Tibial artery (tissue), 4 donors: ENCODE measurements at regions not wholly inside any gene's neighbourhood (a gene's known extent, or its start where the extent isn't known, plus 50 kb on each side); places are given as distances from the start of the nearest gene placed in this dataset.

Source experiments
- DNase-seq, 2 donors: peaks; one replicate each; pipeline ENCODE4 v3.0.0-alpha.2; 2019
- H3K27ac ChIP-seq, 2 donors: fragments of 200-600 bp; sonication (generic) in 1 of 2; 1 replicate in 1 of 2; 2 replicates in 1 of 2; pipeline ENCODE4 v1.5.1; 2018 to 2019; ENCODE audit warnings: mild to moderate bottlenecking in 1 of 2
- H3K27me3 ChIP-seq, 2 donors: fragments of 200-600 bp; sonication (generic) in 1 of 2; one replicate each; pipeline versions ENCODE4 v1.5.1 to v1.6.0; 2016 to 2019
- H3K36me3 ChIP-seq, 3 donors: fragments of 200-600 bp; sonication (generic) in 2 of 3; one replicate each; pipeline ENCODE4 v1.5.1; 2016 to 2019; ENCODE audit warnings: mild to moderate bottlenecking in 2 of 3
- H3K4me1 ChIP-seq, 4 donors: fragments of 200-600 bp; sonication (generic) in 2 of 4; 1 replicate in 3 of 4; 2 replicates in 1 of 4; pipeline ENCODE4 v1.5.1; 2016 to 2019
- H3K4me3 ChIP-seq, 2 donors: fragments of 200-600 bp; sonication (generic) in 1 of 2; 1 replicate in 1 of 2; 2 replicates in 1 of 2; pipeline ENCODE4 v1.5.1; 2018 to 2019; ENCODE audit warnings: mild to moderate bottlenecking in 2 of 2
- H3K9me3 ChIP-seq, 3 donors: fragments of 200-600 bp; sonication (generic) in 1 of 3; one replicate each; pipeline ENCODE4 v1.5.1; 2016 to 2019
- CTCF ChIP-seq, 2 experiments: fragments of 200-600 bp in 1 of 2; fragments of 450-650 bp in 1 of 2; IDR thresholded peaks; one replicate each; pipeline ENCODE4 v1.5.1; 2017 to 2019; ENCODE audit warnings: antibody characterized with exemption in 2 of 2, mild to moderate bottlenecking in 1 of 2, moderate library complexity in 1 of 2
- intact Hi-C: fragments of 100-400 bp; cut with DNase I; formaldehyde crosslinking; loops from one replicate; pipeline ENCODE4 v1.15.0; 2023; ENCODE audit warnings: low total_unique reads

DNA sequence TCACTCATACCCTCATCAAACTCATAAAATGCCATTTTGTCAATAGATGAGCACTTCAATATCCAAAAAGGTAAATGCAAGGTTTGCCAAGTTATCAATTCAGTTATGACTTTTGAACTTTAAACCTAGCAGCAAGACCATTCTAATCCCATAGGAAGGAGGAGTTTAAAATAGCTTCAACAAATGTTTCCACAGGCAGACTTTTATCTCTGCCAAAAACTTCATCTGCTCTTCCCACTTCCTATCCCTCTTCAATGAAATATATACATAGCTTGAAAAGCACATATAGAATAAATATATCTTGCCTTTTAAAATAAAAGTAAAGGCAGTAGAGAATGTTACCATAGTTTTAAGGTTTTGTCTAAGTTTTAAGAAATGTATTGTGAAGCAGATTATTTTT, 1749.1 kb upstream of the SEL1L start:
- Histone ChIP-seq H3K9me3 (no peaks in the 10 kb centered on the region), H3K4me1 (no peaks in the 10 kb centered on the region), H3K27me3 (no peaks in the 10 kb centered on the region), H3K4me3 (no peak overlapping the region), H3K27ac (no peak overlapping the region), H3K36me3 (no peaks in the 10 kb centered on the region)
- intact Hi-C loops = no loop called here
- TF ChIP-seq CTCF (IDR thresholded peaks at IDR 0.05) = no peak
- no peak for DNase-seq

DNA sequence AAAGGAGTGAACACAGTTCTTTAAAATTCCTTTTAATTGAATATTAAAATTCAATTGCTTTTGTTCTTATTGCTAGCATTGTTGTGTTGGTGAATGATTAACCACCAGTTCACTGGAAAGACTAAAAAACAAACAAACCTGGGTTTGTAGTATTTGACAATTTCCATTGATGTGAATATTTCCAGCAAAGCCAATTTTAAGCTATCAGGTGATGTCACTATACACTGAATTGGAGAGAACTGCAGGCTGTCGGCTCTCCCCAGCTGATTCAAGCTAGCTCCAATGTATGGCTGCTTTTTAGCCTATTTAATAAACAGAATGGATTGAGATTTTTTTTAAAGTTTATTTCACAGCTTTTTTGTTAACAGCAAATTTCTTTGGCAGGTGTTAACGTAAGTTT, 1753.6 kb upstream of the SEL1L start:
- Histone ChIP-seq H3K4me3 (no peak overlapping the region), H3K9me3 (no peaks in the 10 kb centered on the region), H3K27me3 (no peaks in the 10 kb centered on the region), H3K36me3 (no peaks in the 10 kb centered on the region), H3K4me1 (no peaks in the 10 kb centered on the region), H3K27ac (no peak overlapping the region)
- TF ChIP-seq CTCF (IDR thresholded peaks at IDR 0.05) = no peak
- no peak for DNase-seq
- intact Hi-C loops = no loop called here

DNA sequence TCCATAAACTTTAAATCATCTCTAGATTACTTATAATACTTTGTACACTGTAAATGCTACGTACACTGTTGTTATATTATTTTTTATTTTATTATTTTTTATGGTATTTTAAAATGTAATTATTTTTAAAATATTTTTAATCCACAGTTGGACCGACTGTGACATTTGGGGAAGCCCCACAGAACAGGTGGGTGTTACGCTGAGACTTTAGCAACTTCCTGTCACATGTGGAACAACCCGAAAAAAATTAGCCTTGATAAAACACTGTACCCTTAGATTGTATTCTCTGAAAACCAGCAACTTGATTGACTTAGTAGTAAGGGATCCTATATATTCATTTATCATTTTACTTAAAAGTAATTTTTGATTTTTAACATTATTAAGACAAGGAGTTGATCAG, 1755.7 kb upstream of the SEL1L start:
- H3K27me3 ChIP-seq = no peaks in the 10 kb centered on the region
- DNase-seq = no peak
- H3K4me3 ChIP-seq = no peak overlapping the region
- no peaks in the 10 kb centered on the region for H3K9me3 ChIP-seq
- no peak for TF ChIP-seq CTCF (IDR thresholded peaks at IDR 0.05)
- no peaks in the 10 kb centered on the region for H3K4me1 ChIP-seq
- intact Hi-C loops = no loop called here
- H3K27ac ChIP-seq = no peak overlapping the region
- H3K36me3 ChIP-seq = no peaks in the 10 kb centered on the region

DNA sequence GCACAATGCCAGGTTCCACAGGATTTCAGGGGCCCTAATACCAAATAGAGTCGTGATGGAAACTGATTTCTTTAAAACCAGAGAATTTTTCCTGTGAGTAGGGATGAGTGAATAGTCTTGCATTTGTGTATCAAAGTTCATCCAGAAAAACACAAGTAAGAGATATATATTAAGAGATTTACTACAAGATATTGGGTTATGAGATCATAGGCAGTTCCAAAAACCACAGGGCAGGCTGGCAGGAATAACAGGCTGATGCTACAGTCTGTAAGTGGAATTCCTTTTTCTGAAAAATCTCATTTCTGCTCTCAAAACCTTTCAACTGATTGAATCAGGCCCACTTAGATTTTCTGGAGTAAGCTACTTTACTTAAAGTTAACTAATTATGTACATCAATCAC, 1756.2 kb upstream of the SEL1L start:
- H3K27me3 ChIP-seq = no peaks in the 10 kb centered on the region
- no peak for TF ChIP-seq CTCF (IDR thresholded peaks at IDR 0.05)
- no peak overlapping the region for H3K27ac ChIP-seq
- no peak overlapping the region for H3K4me3 ChIP-seq
- peaks cover 0 to under 1% (median 0%) of the 10 kb centered on the region in 4 donors for H3K4me1 ChIP-seq
- no peaks in the 10 kb centered on the region for H3K36me3 ChIP-seq
- no peaks in the 10 kb centered on the region for H3K9me3 ChIP-seq
- DNase-seq = no peak
- intact Hi-C loops = no loop called here

GRCh38 chr14:83290447-83290846, 1756.8 kb upstream of the SEL1L start:
- no peak for DNase-seq
- Histone ChIP-seq H3K4me1 (peaks cover 0 to 3% (median 0%) of the 10 kb centered on the region in 4 donors), H3K4me3 (no peak overlapping the region), H3K27me3 (no peaks in the 10 kb centered on the region), H3K36me3 (no peaks in the 10 kb centered on the region), H3K27ac (no peak overlapping the region), H3K9me3 (no peaks in the 10 kb centered on the region)
- no peak for TF ChIP-seq CTCF (IDR thresholded peaks at IDR 0.05)
- intact Hi-C loops = no loop called here

DNA sequence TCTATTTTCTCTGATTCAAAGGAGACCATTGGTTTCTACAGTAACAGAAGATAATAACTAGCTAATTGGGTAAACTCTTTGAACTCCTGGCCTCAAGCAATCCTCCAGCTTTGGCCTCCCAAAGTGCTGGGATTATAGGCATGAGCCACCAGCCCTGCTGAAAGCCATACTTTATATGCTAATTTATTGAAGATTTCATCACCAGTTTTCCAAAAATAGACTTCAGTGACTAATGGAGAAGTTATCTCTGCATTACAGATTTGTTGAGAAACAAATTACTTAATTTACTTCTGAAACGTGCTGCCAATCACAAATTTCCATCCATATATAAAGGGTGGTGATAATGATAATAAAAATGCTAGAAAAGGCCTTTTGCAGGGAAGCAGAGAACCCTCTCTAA, 1758.1 kb upstream of the SEL1L start:
- intact Hi-C loops = no loop called here
- Histone ChIP-seq H3K9me3 (no peaks in the 10 kb centered on the region), H3K36me3 (no peaks in the 10 kb centered on the region), H3K27ac (no peak overlapping the region), H3K4me3 (no peak overlapping the region), H3K27me3 (no peaks in the 10 kb centered on the region), H3K4me1 (peaks cover 0 to 3% (median 0%) of the 10 kb centered on the region in 4 donors)
- no peak for TF ChIP-seq CTCF (IDR thresholded peaks at IDR 0.05)
- DNase-seq = no peak
